IMR-90 (cell line): ENCODE measurements at regions not wholly inside any gene's neighbourhood (a gene's known extent, or its start where the extent isn't known, plus 50 kb on each side); places are given as distances from the start of the nearest gene placed in this dataset.

ENCODE experiments used
- ATAC-seq: fragments of 200-7000 bp; cut with Tn5 transposase; 2 replicates; pipeline ENCODE4 v1.9.1; 2020; ENCODE audit warnings: low read depth, mild to moderate bottlenecking, moderate library complexity
- BruUV-seq: library from RNA; stranded (reverse); fragments of 400-500 nt; replicated peaks from 2 replicates; lab custom pipeline; 2021; lab: Mats Ljungman, UMichigan
- CTCF ChIA-PET: fragments of 300-600 bp; formaldehyde crosslinking; extraction: SDS; loops from one replicate; lab custom pipeline; 2021; ENCODE audit warnings: antibody characterized with exemption; lab: Yijun Ruan, JAX
- POLR2A ChIA-PET: fragments of 300-600 bp; sonication (Branson Sonifier 250); formaldehyde crosslinking; loops from one replicate; lab custom pipeline; 2022; ENCODE audit warnings: antibody characterized with exemption; ENCODE audit not compliant: unreplicated experiment; lab: Charles Lee
- DNase-seq: peaks from one replicate; pipeline ENCODE4 v3.0.0; 2013
- H2AFZ ChIP-seq: replicated peaks from 2 replicates; pipeline ENCODE3; 2013; ENCODE audit warnings: low read length, mild to moderate bottlenecking; ENCODE audit not compliant: poor library complexity
- H2AK5ac ChIP-seq: 2 replicates; pipeline ENCODE4 v1.6.1; 2013; ENCODE audit warnings: low read depth, low read length, inconsistent platforms
- H2AK9ac ChIP-seq: replicated peaks from 2 replicates; pipeline ENCODE3; 2013; ENCODE audit warnings: mild to moderate bottlenecking, low read depth, low read length, moderate library complexity; ENCODE audit not compliant: poor library complexity
- H2BK120ac ChIP-seq: 2 replicates; pipeline ENCODE4 v1.6.1; 2013; ENCODE audit warnings: low read depth, low read length, inconsistent platforms
- H2BK15ac ChIP-seq: 3 replicates; pipeline ENCODE4 v1.6.1; 2013; ENCODE audit warnings: low read depth, low read length, inconsistent platforms
- H2BK20ac ChIP-seq: 2 replicates; pipeline ENCODE4 v1.6.1; 2013; ENCODE audit warnings: low read depth, mild to moderate bottlenecking, inconsistent platforms, low read length, moderate library complexity
- H2BK5ac ChIP-seq: 2 replicates; pipeline ENCODE4 v1.6.1; 2013; ENCODE audit warnings: mild to moderate bottlenecking, low read depth, low read length, inconsistent platforms; ENCODE audit not compliant: poor library complexity, severe bottlenecking
- H3K14ac ChIP-seq: replicated peaks from 2 replicates; pipeline ENCODE4 v1.6.1; 2013; ENCODE audit warnings: low read depth, low read length, inconsistent platforms
- H3K18ac ChIP-seq: 2 replicates; pipeline ENCODE4 v1.6.1; 2013; ENCODE audit warnings: low read depth, low read length, control low read depth
- H3K23ac ChIP-seq: 2 replicates; pipeline ENCODE4 v1.6.1; 2013; ENCODE audit warnings: low read depth, low read length, inconsistent platforms
- H3K27ac ChIP-seq: 2 replicates; pipeline ENCODE4 v1.5.1; 2013; ENCODE audit warnings: mild to moderate bottlenecking, control low read depth, low read length; ENCODE audit not compliant: insufficient read depth
- H3K27me3 ChIP-seq: 2 replicates; pipeline ENCODE4 v1.6.1; 2013; ENCODE audit warnings: low read length; ENCODE audit not compliant: control insufficient read depth, insufficient read depth
- H3K36me3 ChIP-seq: 2 replicates; pipeline ENCODE4 v1.6.1; 2013; ENCODE audit warnings: low read length, mixed read lengths; ENCODE audit not compliant: control insufficient read depth, insufficient read depth
- H3K4ac ChIP-seq: 2 replicates; pipeline ENCODE4 v1.6.1; 2013; ENCODE audit warnings: low read depth, low read length, inconsistent platforms
- H3K4me1 ChIP-seq: 2 replicates; pipeline ENCODE4 v1.6.1; 2013; ENCODE audit warnings: low read length, mixed read lengths; ENCODE audit not compliant: control insufficient read depth, insufficient read depth
- H3K4me2 ChIP-seq: 2 replicates; pipeline ENCODE4 v1.6.1; 2013; ENCODE audit warnings: low read depth, mild to moderate bottlenecking, control low read depth, low read length, moderate library complexity
- H3K4me3 ChIP-seq: 2 replicates; pipeline ENCODE4 v1.5.1; 2013; ENCODE audit warnings: low read depth, mild to moderate bottlenecking, control low read depth, low read length, moderate library complexity; ENCODE audit not compliant: insufficient read depth
- H3K56ac ChIP-seq: 2 replicates; pipeline ENCODE4 v1.6.1; 2013; ENCODE audit warnings: low read length, inconsistent platforms; ENCODE audit not compliant: insufficient read depth; ENCODE audit errors: extremely low read depth
- H3K79me1 ChIP-seq, 2 experiments: 2 replicates each; pipeline ENCODE4 v1.6.1; 2013; ENCODE audit warnings: low read length in 2 of 2, inconsistent platforms in 1 of 2, low read depth in 1 of 2
- H3K9ac ChIP-seq: 2 replicates; pipeline ENCODE4 v1.6.1; 2013; ENCODE audit warnings: low read depth, low read length, control low read depth
- H3K9me1 ChIP-seq: 2 replicates; pipeline ENCODE4 v1.6.1; 2013; ENCODE audit warnings: low read length, inconsistent platforms; ENCODE audit not compliant: insufficient read depth
- H3K9me3 ChIP-seq: 2 replicates; pipeline ENCODE4 v1.6.1; 2013; ENCODE audit warnings: low read length; ENCODE audit not compliant: control insufficient read depth, insufficient read depth
- H4K20me1 ChIP-seq: 2 replicates; pipeline ENCODE4 v1.6.1; 2013; ENCODE audit warnings: low read length, inconsistent platforms; ENCODE audit not compliant: insufficient read depth
- H4K5ac ChIP-seq: 2 replicates; pipeline ENCODE4 v1.6.1; 2013; ENCODE audit warnings: mild to moderate bottlenecking, low read depth, low read length, control low read depth
- H4K8ac ChIP-seq, 2 experiments: 2 replicates each; pipeline ENCODE4 v1.6.1; 2013; ENCODE audit warnings: low read depth in 2 of 2, low read length in 2 of 2, control low read depth in 1 of 2, inconsistent platforms in 1 of 2
- H4K91ac ChIP-seq: 2 replicates; pipeline ENCODE4 v1.6.1; 2013; ENCODE audit warnings: low read depth, low read length, inconsistent platforms; ENCODE audit not compliant: insufficient read depth
- BHLHE40 ChIP-seq: fragments of 150-350 bp; IDR thresholded peaks from 2 replicates; pipeline ENCODE4 v1.6.1; 2016; ENCODE audit warnings: mild to moderate bottlenecking, low read depth, low read length
- FOS ChIP-seq: fragments of 150-350 bp; IDR thresholded peaks from 2 replicates; pipeline ENCODE4 v1.6.1; 2016; ENCODE audit warnings: low read depth, low read length
- NFE2L2 ChIP-seq: fragments of 150-350 bp; IDR thresholded peaks from 2 replicates; pipeline ENCODE4 v1.6.1; 2016; ENCODE audit warnings: low read depth, mild to moderate bottlenecking, low read length
- RAD21 ChIP-seq: IDR thresholded peaks from 2 replicates; pipeline ENCODE4 v1.6.1; 2012; ENCODE audit warnings: low read length, improper control_type of control experiment
- RCOR1 ChIP-seq: IDR thresholded peaks from 2 replicates; pipeline ENCODE4 v1.6.1; 2012; ENCODE audit warnings: mild to moderate bottlenecking, low read length, improper control_type of control experiment; ENCODE audit not compliant: insufficient replicate concordance
- RFX5 ChIP-seq: IDR thresholded peaks from 2 replicates; pipeline ENCODE4 v1.8.0; 2012; ENCODE audit warnings: low read depth, mild to moderate bottlenecking, low read length, moderate library complexity
- SMC3 ChIP-seq: fragments of 150-350 bp; IDR thresholded peaks from 2 replicates; pipeline ENCODE4 v1.6.1; 2016; ENCODE audit warnings: low read depth, mild to moderate bottlenecking, antibody characterized with exemption, low read length, moderate library complexity
- WGBS, 2 experiments: methylation state at CpG; one replicate each; pipeline versions ENCODE4 v1.1.5 to v1.1.7; 2013; ENCODE audit warnings: missing lambda C conversion rate in 2 of 2; ENCODE audit not compliant: insufficient read length in 1 of 2; ENCODE audit errors: extremely low coverage in 2 of 2; 5-methylcytosine and 5-hydroxymethylcytosine counted together
- dilution Hi-C: fragments of 300-500 bp; cut with HindIII; formaldehyde crosslinking; loops from one replicate; pipeline ENCODE4 v1.14.3; 2018; ENCODE audit warnings: low sequenced_read_pairs; ENCODE audit not compliant: unreplicated experiment
- in situ Hi-C: fragments of 300-500 bp; cut with MboI; formaldehyde crosslinking; loops from 3 replicates; pipeline ENCODE4 v1.14.3; 2019; ENCODE audit warnings: low sequenced_read_pairs, inconsistent platforms, mixed read lengths
- intact Hi-C: fragments of 100-400 bp; cut with micrococcal nuclease; formaldehyde crosslinking; loops from 2 replicates; pipeline ENCODE4 v1.10.0; 2022
- TF ChIP-seq, protein P1 (sequence below): conservative IDR thresholded peaks from 2 replicates; pipeline ENCODE4 v1.5.1; 2012; ENCODE audit warnings: mild to moderate bottlenecking, low read depth, low read length, improper control_type of control experiment

DNA sequence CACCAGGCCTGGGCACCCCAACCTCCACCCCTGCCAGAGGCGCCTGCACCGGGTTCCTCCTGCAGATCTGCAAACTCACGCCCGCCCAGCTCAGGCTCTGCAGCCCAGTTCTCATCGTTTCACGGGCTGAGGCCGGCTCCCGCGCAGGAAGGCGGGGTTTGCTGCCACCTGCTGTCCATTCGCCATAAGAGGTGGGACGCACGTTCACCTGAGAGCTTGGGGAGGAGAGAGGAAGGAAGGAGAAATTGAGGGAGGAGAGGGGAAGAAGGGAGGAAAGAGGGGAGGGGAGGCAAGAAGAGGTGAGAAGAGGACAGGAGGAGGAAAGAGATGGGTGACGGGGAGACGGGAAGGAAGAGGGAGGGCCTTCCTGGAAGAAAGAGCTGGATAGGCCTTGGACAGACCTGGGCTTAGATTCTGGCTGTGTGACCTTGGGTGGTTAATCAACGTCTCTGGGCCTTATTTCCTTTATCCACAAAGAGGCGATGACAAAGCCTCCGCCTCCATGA, 114.5 kb downstream of the ADRA2C start:
- no peaks in the 10 kb centered on the region; the same call in 1 of the 2 replicates for H3K4me1 ChIP-seq
- no peak overlapping the region for H2BK5ac ChIP-seq
- BruUV-seq: no TSS peak
- H2BK120ac ChIP-seq: no peak overlapping the region
- 5% methylated on average over 15 of the region's 18 CpGs; no CpG with 5 or more reads in 1 of the 2 experiments for WGBS, 2 experiments
- no peak overlapping the region for H3K23ac ChIP-seq
- H3K27me3 ChIP-seq: peaks cover 52% of the 10 kb centered on the region
- no peak overlapping the region for H2AK5ac ChIP-seq
- DNase-seq (peak; percentile 33), ATAC-seq (peak; percentile 93)
- no peaks in the 10 kb centered on the region for H3K79me1 ChIP-seq
- no peak overlapping the region for H3K56ac ChIP-seq
- H3K27ac ChIP-seq: no peak overlapping the region
- peaks cover 2% of the 10 kb centered on the region for H3K9me3 ChIP-seq
- H4K5ac ChIP-seq: no peak overlapping the region
- no peaks in the 10 kb centered on the region for H3K9me1 ChIP-seq
- no peak overlapping the region for H4K91ac ChIP-seq
- no peak overlapping the region for H2AK9ac ChIP-seq
- no peak overlapping the region for H3K4me2 ChIP-seq
- no peak overlapping the region for H3K9ac ChIP-seq
- CTCF ChIA-PET: interaction anchor here (1.2 to 1.3 kb wide), 2 partner anchors 14 to 115 kb away, joined by 4 to 5 read pairs; partner anchors contain the start of gene ADRA2C
- dilution Hi-C loops (no loop called here), in situ Hi-C loops (no loop called here), intact Hi-C loops (no loop called here)
- no peak overlapping the region for H4K8ac ChIP-seq
- no peak for TF ChIP-seq NFE2L2
- TF ChIP-seq, protein P1, sequence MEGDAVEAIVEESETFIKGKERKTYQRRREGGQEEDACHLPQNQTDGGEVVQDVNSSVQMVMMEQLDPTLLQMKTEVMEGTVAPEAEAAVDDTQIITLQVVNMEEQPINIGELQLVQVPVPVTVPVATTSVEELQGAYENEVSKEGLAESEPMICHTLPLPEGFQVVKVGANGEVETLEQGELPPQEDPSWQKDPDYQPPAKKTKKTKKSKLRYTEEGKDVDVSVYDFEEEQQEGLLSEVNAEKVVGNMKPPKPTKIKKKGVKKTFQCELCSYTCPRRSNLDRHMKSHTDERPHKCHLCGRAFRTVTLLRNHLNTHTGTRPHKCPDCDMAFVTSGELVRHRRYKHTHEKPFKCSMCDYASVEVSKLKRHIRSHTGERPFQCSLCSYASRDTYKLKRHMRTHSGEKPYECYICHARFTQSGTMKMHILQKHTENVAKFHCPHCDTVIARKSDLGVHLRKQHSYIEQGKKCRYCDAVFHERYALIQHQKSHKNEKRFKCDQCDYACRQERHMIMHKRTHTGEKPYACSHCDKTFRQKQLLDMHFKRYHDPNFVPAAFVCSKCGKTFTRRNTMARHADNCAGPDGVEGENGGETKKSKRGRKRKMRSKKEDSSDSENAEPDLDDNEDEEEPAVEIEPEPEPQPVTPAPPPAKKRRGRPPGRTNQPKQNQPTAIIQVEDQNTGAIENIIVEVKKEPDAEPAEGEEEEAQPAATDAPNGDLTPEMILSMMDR: peak; percentile 57
- no peak for TF ChIP-seq RCOR1
- TF ChIP-seq BHLHE40: no peak
- TF ChIP-seq RAD21: peak; percentile 69
- TF ChIP-seq FOS: no peak
- TF ChIP-seq SMC3: peak; percentile 61
- no peak for TF ChIP-seq RFX5
- H3K4ac ChIP-seq: no peak overlapping the region
- no peaks in the 10 kb centered on the region for H3K36me3 ChIP-seq
- H2BK15ac ChIP-seq: no peak overlapping the region
- no peak overlapping the region for H3K4me3 ChIP-seq
- POLR2A ChIA-PET: interaction anchor here (0.7 kb wide), 1 partner anchor 89 kb away, joined by 3 read pairs; no protein-coding TSS in a partner anchor
- H3K14ac ChIP-seq: no peak overlapping the region
- H3K18ac ChIP-seq: no peak overlapping the region
- no peak overlapping the region for H2AFZ ChIP-seq
- no peak overlapping the region for H2BK20ac ChIP-seq
- H4K20me1 ChIP-seq: no peaks in the 10 kb centered on the region
